Stomach (tissue), 4 donors: ENCODE measurements at regions not wholly inside any gene's neighbourhood (a gene's known extent, or its start where the extent isn't known, plus 50 kb on each side); places are given as distances from the start of the nearest gene placed in this dataset.

Experiments used
- CTCF ChIP-seq, 7 experiments: fragments of 450-650 bp in 4 of 7; fragments of 200-600 bp in 3 of 7; sonication (generic) in 3 of 7; IDR thresholded peaks; one replicate each; pipeline ENCODE4 v1.5.1; 2016 to 2019; ENCODE audit warnings: antibody characterized with exemption in 7 of 7, control low read depth in 2 of 7, mild to moderate bottlenecking in 1 of 7
- EP300 ChIP-seq: sonication (generic); formaldehyde crosslinking; IDR thresholded peaks from one replicate; pipeline ENCODE4 v1.6.1; 2017; ENCODE audit warnings: antibody characterized with exemption
- POLR2A ChIP-seq, 4 donors: fragments of 450-650 bp; IDR thresholded peaks; one replicate each; pipeline ENCODE4 v1.6.1; 2016; ENCODE audit warnings: antibody characterized with exemption in 4 of 4, control low read depth in 2 of 4, mild to moderate bottlenecking in 1 of 4, moderate library complexity in 1 of 4
- POLR2AphosphoS5 ChIP-seq, 3 donors: sonication (generic); formaldehyde crosslinking; IDR thresholded peaks; one replicate each; pipeline ENCODE4 v1.6.1; 2016; ENCODE audit warnings: antibody characterized with exemption in 3 of 3

DNA sequence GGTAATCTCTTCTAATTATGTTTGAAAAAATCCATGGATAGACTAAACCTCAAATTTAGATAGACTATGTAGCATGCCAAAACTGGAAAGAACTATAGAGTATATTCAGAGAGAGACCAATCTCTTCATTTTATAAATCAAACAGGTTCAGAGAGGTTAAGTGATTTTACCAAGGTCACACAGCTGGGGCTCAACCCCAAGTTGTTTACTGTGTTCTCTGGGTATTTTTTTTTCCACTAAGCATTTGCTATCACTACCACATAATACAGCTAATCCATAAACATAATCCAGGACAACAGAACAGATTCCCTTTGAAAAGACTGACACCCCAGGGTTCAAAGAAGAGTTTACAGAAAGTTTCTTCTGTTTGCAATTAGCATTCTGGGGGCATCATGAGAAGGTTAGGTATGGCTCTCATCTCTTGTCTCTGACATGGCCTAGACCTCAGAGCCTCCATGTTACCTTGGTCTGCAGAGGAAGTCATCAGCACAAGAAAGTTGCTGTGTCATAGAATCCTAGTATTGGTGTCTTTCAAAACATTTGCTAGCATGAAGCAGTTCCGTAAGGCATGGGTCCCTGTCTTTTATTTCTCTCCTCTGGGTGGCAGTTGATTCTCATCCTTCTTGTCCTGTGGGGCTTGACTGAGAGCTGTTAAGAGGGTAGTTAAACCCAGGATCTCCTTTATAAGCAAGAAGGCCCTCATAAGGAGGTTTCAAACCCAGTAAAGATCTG is 94.5 kb upstream of the HSD17B12 start:
- no peak for TF ChIP-seq CTCF (IDR thresholded peaks at IDR 0.05)
- TF ChIP-seq POLR2A (IDR thresholded peaks at IDR 0.05) = no peak
- TF ChIP-seq POLR2AphosphoS5 (IDR thresholded peaks at IDR 0.05) = no peak
- TF ChIP-seq EP300 = no peak
